NCI-H345 treated with DMSO at 0.1 percent for 48 hours (cell line): ENCODE measurements at regions not wholly inside any gene's neighbourhood (a gene's known extent, or its start where the extent isn't known, plus 50 kb on each side); places are given as distances from the start of the nearest gene placed in this dataset.
A peak's percentile ranks its signal among the peaks of the same experiment; 100 is the strongest.
"Not testable (repeated sequence)": the region's sequence is repeated elsewhere in the genome, so short reads cannot be mapped to it uniquely, and the experiment has no call there.

Experiments used
- DNase-seq: peaks from one replicate; lab custom pipeline; 2025; ENCODE audit not compliant: unreplicated experiment; lab: John Stamatoyannopoulos, UW

GRCh38 chr3:112765531-112765930 lies 81.1 kb downstream of the CD200R1L start:
- no peak for DNase-seq

- DNase-seq = no peak
Observed at GRCh38 chr3:112763258-112763657, 83.4 kb downstream of the CD200R1L start.

GRCh38 chr3:112761062-112761638 lies 85.5 kb downstream of the CD200R1L start:
- DNase-seq = no peak

GRCh38 chr3:112759681-112760080 lies 87.0 kb downstream of the CD200R1L start:
- peak; percentile 0 for DNase-seq

GRCh38 chr3:112759210-112759609 lies 87.5 kb downstream of the CD200R1L start:
- no peak for DNase-seq

- DNase-seq = no peak
Observed at GRCh38 chr3:112757197-112757596, 89.5 kb downstream of the CD200R1L start.

- no peak for DNase-seq
Observed at GRCh38 chr3:112755845-112756613, 90.6 kb downstream of the CD200R1L start.

- DNase-seq = not testable (repeated sequence)
Observed at GRCh38 chr3:112755046-112755445, 91.6 kb downstream of the CD200R1L start.

GRCh38 chr3:112751564-112752512 lies 94.8 kb downstream of the CD200R1L start:
- no peak for DNase-seq

GRCh38 chr3:112751061-112751460 lies 95.6 kb downstream of the CD200R1L start:
- no peak for DNase-seq

- no peak for DNase-seq
Observed at GRCh38 chr3:112747624-112748023, 99.0 kb downstream of the CD200R1L start.

GRCh38 chr3:112746675-112747280 lies 99.9 kb downstream of the CD200R1L start:
- no peak for DNase-seq

- DNase-seq = no peak
Observed at GRCh38 chr3:112745567-112746248, 101.0 kb downstream of the CD200R1L start.

- no peak for DNase-seq
Observed at GRCh38 chr3:112744825-112745566, 101.7 kb downstream of the CD200R1L start.

GRCh38 chr3:112744106-112744505 lies 102.6 kb downstream of the CD200R1L start:
- DNase-seq = no peak

GRCh38 chr3:112742934-112743333 lies 102.0 kb upstream of the CCDC80 start:
- DNase-seq = no peak

GRCh38 chr3:112741983-112742382 lies 101.0 kb upstream of the CCDC80 start:
- DNase-seq = no peak

GRCh38 chr3:112740835-112741234 lies 99.9 kb upstream of the CCDC80 start:
- no peak for DNase-seq

GRCh38 chr3:112739252-112739965 lies 98.5 kb upstream of the CCDC80 start:
- DNase-seq = no peak
